ENCODE measurements at regions not wholly inside any gene's neighbourhood (a gene's known extent, or its start where the extent isn't known, plus 50 kb on each side); places are given as distances from the start of the nearest gene placed in this dataset.

DNA sequence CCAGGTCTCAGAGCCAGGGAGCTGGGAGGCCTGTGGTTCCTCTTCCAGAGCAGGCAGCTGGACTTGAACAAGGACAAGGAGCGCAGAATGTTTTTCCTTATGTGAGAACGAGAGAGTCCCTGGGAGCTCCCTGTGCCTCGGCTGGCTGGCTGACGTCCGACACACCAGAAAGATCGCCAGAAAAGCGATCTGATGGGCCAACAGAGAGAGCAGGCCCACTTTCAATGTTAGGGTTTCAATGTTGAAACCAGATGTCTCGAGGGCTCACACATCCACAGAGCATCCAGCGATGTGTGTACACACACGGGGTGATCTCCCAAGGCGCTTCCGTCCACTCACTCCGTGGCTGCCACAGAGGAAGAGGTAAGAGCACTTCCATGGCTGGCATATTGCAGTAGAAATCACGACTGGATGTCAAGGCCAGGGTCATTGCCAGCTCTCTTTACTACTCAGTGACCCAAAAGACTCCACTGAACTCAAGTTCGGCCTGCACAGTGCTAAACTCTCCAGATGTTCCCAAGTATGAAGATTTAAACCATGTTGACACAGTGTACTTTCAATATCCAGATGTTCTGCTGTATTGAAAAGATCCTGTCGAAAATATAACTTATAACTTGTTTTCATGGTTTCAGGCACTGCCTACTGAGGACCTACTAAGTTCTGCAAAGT is 70.8 kb upstream of the FOXC1 start:
- TF ChIP-seq, protein P1, sequence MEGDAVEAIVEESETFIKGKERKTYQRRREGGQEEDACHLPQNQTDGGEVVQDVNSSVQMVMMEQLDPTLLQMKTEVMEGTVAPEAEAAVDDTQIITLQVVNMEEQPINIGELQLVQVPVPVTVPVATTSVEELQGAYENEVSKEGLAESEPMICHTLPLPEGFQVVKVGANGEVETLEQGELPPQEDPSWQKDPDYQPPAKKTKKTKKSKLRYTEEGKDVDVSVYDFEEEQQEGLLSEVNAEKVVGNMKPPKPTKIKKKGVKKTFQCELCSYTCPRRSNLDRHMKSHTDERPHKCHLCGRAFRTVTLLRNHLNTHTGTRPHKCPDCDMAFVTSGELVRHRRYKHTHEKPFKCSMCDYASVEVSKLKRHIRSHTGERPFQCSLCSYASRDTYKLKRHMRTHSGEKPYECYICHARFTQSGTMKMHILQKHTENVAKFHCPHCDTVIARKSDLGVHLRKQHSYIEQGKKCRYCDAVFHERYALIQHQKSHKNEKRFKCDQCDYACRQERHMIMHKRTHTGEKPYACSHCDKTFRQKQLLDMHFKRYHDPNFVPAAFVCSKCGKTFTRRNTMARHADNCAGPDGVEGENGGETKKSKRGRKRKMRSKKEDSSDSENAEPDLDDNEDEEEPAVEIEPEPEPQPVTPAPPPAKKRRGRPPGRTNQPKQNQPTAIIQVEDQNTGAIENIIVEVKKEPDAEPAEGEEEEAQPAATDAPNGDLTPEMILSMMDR (IDR thresholded peaks at IDR 0.05; ENCODE audit: low read length): no peak
- no peak for TF ChIP-seq EZH2 (optimal IDR thresholded peaks at IDR 0.05; ENCODE audit: low read depth, low read length)
- TF ChIP-seq EZH2phosphoT487 (IDR thresholded peaks at IDR 0.05; ENCODE audit: low read length): no peak
